ENCODE measurements at regions not wholly inside any gene's neighbourhood (a gene's known extent, or its start where the extent isn't known, plus 50 kb on each side); places are given as distances from the start of the nearest gene placed in this dataset.

- Histone ChIP-seq H3K27ac (no peak overlapping the region), H3K4me3 (no peak overlapping the region), H3K36me3 (no peaks in the 10 kb centered on the region), H3K9me3 (no peaks in the 10 kb centered on the region), H3K27me3 (replicated peaks; ENCODE audit: insufficient read depth) (no peaks in the 10 kb centered on the region), H3K4me1 (ENCODE audit: control insufficient read depth in 1 of 2, low read depth in 2 of 2) (no peaks in the 10 kb centered on the region)
- no peak for TF ChIP-seq CTCF (IDR thresholded peaks at IDR 0.05)
- DNase-seq (ENCODE audit: low spot score) (no peak), ATAC-seq (ENCODE audit: insufficient number of reproducible peaks, low FRiP score, low read depth) (no peak)
Measured at GRCh38 chr11:15826826-15827225, 529.5 kb downstream of the SOX6 start.

GRCh38 chr11:15828215-15828853 lies 528.0 kb downstream of the SOX6 start:
- no peak overlapping the region for H3K4me3 ChIP-seq
- no peaks in the 10 kb centered on the region for H3K27me3 ChIP-seq (replicated peaks; ENCODE audit: insufficient read depth)
- no peak for TF ChIP-seq CTCF (IDR thresholded peaks at IDR 0.05)
- ATAC-seq (ENCODE audit: insufficient number of reproducible peaks, low FRiP score, low read depth), result no peak
- no peaks in the 10 kb centered on the region for H3K4me1 ChIP-seq (ENCODE audit: control insufficient read depth in 1 of 2, low read depth in 2 of 2)
- H3K27ac ChIP-seq, result no peak overlapping the region
- H3K9me3 ChIP-seq, result no peaks in the 10 kb centered on the region
- no peaks in the 10 kb centered on the region for H3K36me3 ChIP-seq
- DNase-seq (ENCODE audit: low spot score), result no peak

GRCh38 chr11:15829312-15829711 lies 527.0 kb downstream of the SOX6 start:
- H3K27me3 ChIP-seq (replicated peaks; ENCODE audit: insufficient read depth), result no peaks in the 10 kb centered on the region
- H3K9me3 ChIP-seq, result no peaks in the 10 kb centered on the region
- DNase-seq (ENCODE audit: low spot score) (no peak), ATAC-seq (ENCODE audit: insufficient number of reproducible peaks, low FRiP score, low read depth) (no peak)
- H3K36me3 ChIP-seq, result no peaks in the 10 kb centered on the region
- TF ChIP-seq CTCF (IDR thresholded peaks at IDR 0.05), result no peak
- no peak overlapping the region for H3K4me3 ChIP-seq
- H3K27ac ChIP-seq, result no peak overlapping the region
- H3K4me1 ChIP-seq (ENCODE audit: control insufficient read depth in 1 of 2, low read depth in 2 of 2), result no peaks in the 10 kb centered on the region

- no peak for ATAC-seq (ENCODE audit: insufficient number of reproducible peaks, low FRiP score, low read depth)
- DNase-seq (ENCODE audit: low spot score), result no peak
- no peak for TF ChIP-seq CTCF (IDR thresholded peaks at IDR 0.05)
Measured at GRCh38 chr11:15830741-15831428, 525.5 kb downstream of the SOX6 start.

GRCh38 chr11:15835788-15836411 lies 520.4 kb downstream of the SOX6 start:
- no peak for ATAC-seq (ENCODE audit: insufficient number of reproducible peaks, low FRiP score, low read depth)

More at GRCh38 chr11:15830741-15831428, 525.5 kb downstream of the SOX6 start:
- no peaks in the 10 kb centered on the region for H3K36me3 ChIP-seq
- H3K27me3 ChIP-seq (replicated peaks; ENCODE audit: insufficient read depth), result no peaks in the 10 kb centered on the region
- no peak overlapping the region for H3K27ac ChIP-seq
- no peaks in the 10 kb centered on the region for H3K4me1 ChIP-seq (ENCODE audit: control insufficient read depth in 1 of 2, low read depth in 2 of 2)
- no peak overlapping the region for H3K4me3 ChIP-seq
- no peaks in the 10 kb centered on the region for H3K9me3 ChIP-seq

More at GRCh38 chr11:15835788-15836411, 520.4 kb downstream of the SOX6 start:
- Histone ChIP-seq H3K4me1 (ENCODE audit: control insufficient read depth in 1 of 2, low read depth in 2 of 2) (no peaks in the 10 kb centered on the region), H3K9me3 (no peaks in the 10 kb centered on the region), H3K27me3 (replicated peaks; ENCODE audit: insufficient read depth) (no peaks in the 10 kb centered on the region), H3K36me3 (no peaks in the 10 kb centered on the region), H3K27ac (no peak overlapping the region), H3K4me3 (no peak overlapping the region)
- TF ChIP-seq CTCF (IDR thresholded peaks at IDR 0.05), result no peak
- DNase-seq (ENCODE audit: low spot score), result no peak

All from thoracic aorta (tissue), 2 donors.